Left lung (tissue), 4 donors: ENCODE measurements at regions not wholly inside any gene's neighbourhood (a gene's known extent, or its start where the extent isn't known, plus 50 kb on each side); places are given as distances from the start of the nearest gene placed in this dataset.

Experiments
- ATAC-seq: fragments of 200-7000 bp; cut with Tn5 transposase; one replicate; pipeline ENCODE4 v1.9.1; 2020; ENCODE audit warnings: moderate library complexity
- DNase-seq, 4 donors: peaks; one replicate each; pipeline ENCODE4 v3.0.0-alpha.2; 2013 to 2020
- H3K27ac ChIP-seq, 2 donors: fragments of 200-600 bp; sonication (generic) in 1 of 2; one replicate each; pipeline versions ENCODE4 v1.5.0 to v1.8.0; 2020 to 2021
- H3K27me3 ChIP-seq, 2 donors: fragments of 200-600 bp; sonication (generic) in 1 of 2; one replicate each; pipeline versions ENCODE4 v1.5.0 to v1.8.0; 2020 to 2021
- H3K36me3 ChIP-seq, 2 donors: fragments of 200-600 bp; sonication (generic) in 1 of 2; one replicate each; pipeline versions ENCODE4 v1.5.0 to v1.8.0; 2020 to 2021
- H3K4me1 ChIP-seq, 2 donors: fragments of 200-600 bp; one replicate each; pipeline ENCODE4 v1.8.0; 2021
- H3K4me3 ChIP-seq, 2 donors: fragments of 200-600 bp; sonication (generic) in 1 of 2; one replicate each; pipeline versions ENCODE4 v1.5.0 to v1.8.0; 2020 to 2021; ENCODE audit warnings: mild to moderate bottlenecking in 1 of 2
- H3K9me3 ChIP-seq, 2 donors: fragments of 200-600 bp; sonication (generic) in 1 of 2; one replicate each; pipeline versions ENCODE4 v1.5.0 to v1.8.0; 2020 to 2021
- CTCF ChIP-seq, 2 donors: fragments of 200-600 bp; sonication (generic) in 1 of 2; IDR thresholded peaks; one replicate each; pipeline versions ENCODE4 v1.5.0 to v1.8.0; 2021; ENCODE audit warnings: antibody characterized with exemption in 2 of 2
- intact Hi-C, 2 donors: fragments of 100-400 bp; cut with DNase I; formaldehyde crosslinking; loops; one replicate each; pipeline versions ENCODE4 v1.11.2 to v1.14.2; 2022
- donor health status: DM: no; HTN: yes; CAD: no.
- donor health status: DM: no; HTN: no; CAD: no.

DNA sequence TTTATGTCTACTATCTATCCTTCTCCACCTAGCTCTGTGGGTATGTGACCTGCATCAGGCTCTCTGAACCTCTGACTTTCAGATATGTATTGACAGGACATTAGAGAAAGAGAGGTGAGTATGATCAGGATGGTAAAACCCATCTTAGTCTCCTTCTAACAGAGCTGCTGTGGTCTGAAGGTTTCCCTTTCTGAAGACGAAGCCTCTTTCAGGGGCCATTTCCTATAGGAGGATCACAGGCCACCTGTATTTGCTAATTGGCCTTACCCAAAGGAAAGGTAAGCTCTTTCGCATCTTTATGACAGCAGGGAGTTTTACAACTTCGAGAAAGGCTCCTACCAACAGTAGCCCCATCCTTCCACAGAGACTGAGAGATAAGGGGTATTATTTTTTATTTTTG, 442.9 kb downstream of the KCNJ3 start:
- DNase-seq (no peak), ATAC-seq (no peak)
- no peaks in the 10 kb centered on the region for H3K36me3 ChIP-seq
- no peak overlapping the region for H3K4me3 ChIP-seq
- no peaks in the 10 kb centered on the region for H3K27me3 ChIP-seq
- no peak for TF ChIP-seq CTCF (IDR thresholded peaks at IDR 0.05)
- intact Hi-C loops, result no loop called here
- H3K27ac ChIP-seq, result no peak overlapping the region
- no peaks in the 10 kb centered on the region for H3K4me1 ChIP-seq
- no peaks in the 10 kb centered on the region for H3K9me3 ChIP-seq

GRCh38 chr2:155125585-155126230, 427.2 kb downstream of the KCNJ3 start:
- no peaks in the 10 kb centered on the region for H3K36me3 ChIP-seq
- H3K27ac ChIP-seq, result no peak overlapping the region
- no peaks in the 10 kb centered on the region for H3K4me1 ChIP-seq
- no peak for ATAC-seq
- TF ChIP-seq CTCF (IDR thresholded peaks at IDR 0.05), result no peak
- no peaks in the 10 kb centered on the region for H3K27me3 ChIP-seq
- peaks cover 0 to 9% of the 10 kb centered on the region in 2 donors for H3K9me3 ChIP-seq
- no peak for DNase-seq
- no peak overlapping the region for H3K4me3 ChIP-seq
- intact Hi-C loops, result no loop called here

DNA sequence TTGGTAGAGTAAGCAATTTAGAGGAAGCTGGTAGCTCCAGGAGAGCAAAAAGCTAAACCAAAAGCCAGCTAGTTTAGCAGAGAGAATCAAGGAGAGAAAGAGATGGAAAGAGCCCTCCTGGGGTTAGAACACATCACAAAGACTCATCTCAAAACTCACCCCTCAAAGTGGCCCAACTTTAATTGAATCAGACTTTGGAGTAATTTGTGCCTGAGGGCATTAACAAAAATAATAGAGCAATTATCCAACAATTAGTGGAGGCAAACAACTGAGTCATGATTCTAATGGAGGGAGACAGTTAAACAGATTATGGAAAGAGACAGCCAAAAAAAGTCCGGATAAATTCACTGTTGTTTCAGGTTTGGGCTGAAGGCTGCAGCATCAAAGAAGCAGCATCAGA, 417.4 kb downstream of the KCNJ3 start:
- no peak for TF ChIP-seq CTCF (IDR thresholded peaks at IDR 0.05)
- no peaks in the 10 kb centered on the region for H3K27me3 ChIP-seq
- H3K9me3 ChIP-seq, result peaks cover 0 to 9% of the 10 kb centered on the region in 2 donors
- no peaks in the 10 kb centered on the region for H3K4me1 ChIP-seq
- H3K27ac ChIP-seq, result no peak overlapping the region
- ATAC-seq (no peak), DNase-seq (no peak)
- no peak overlapping the region for H3K4me3 ChIP-seq
- H3K36me3 ChIP-seq, result no peaks in the 10 kb centered on the region
- intact Hi-C loops, result no loop called here

DNA sequence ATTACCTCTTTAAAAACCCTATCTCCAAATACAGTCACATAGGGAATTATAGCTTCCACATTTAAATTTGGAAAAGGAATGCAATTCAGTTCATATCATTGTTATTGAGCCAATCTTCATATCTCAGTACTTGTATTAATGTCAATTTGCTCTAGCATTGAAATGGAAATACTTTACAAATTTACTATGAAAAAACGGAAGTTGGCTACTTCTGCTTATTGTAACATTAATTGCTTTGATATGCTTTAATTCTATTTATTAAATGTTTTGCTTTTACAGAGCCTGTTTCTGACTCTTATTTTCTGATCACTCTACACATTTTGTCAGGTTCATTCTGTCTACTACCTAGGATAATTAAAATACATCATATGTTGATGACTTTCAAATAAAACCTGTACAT, 412.6 kb downstream of the KCNJ3 start:
- Histone ChIP-seq H3K4me3 (no peak overlapping the region), H3K4me1 (no peaks in the 10 kb centered on the region), H3K27me3 (no peaks in the 10 kb centered on the region), H3K27ac (no peak overlapping the region), H3K9me3 (peaks cover 0 to 5% of the 10 kb centered on the region in 2 donors), H3K36me3 (no peaks in the 10 kb centered on the region)
- TF ChIP-seq CTCF (IDR thresholded peaks at IDR 0.05), result no peak
- DNase-seq (no peak), ATAC-seq (no peak)
- intact Hi-C loops, result no loop called here

DNA sequence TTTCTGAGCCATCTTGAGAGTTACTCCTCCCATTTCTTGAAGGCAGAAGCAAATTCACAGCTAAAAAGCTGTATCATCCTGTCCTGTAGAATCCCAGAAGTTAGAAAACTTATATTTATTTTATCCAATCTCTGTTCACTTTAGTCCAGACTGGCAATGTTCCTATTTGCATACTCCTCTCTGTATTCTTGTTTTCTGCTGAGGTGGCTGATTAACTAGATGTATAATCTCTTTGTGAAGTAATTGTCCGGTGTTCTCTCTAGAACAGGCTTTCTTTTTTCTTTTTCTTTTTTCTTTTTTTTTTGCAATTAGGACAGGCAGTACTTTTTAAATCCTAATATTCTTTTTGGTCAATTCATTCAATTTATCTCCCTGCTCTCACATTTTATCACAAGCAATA, 411.0 kb downstream of the KCNJ3 start:
- no peak for ATAC-seq
- DNase-seq, result no peak
- no peak for TF ChIP-seq CTCF (IDR thresholded peaks at IDR 0.05)
- no peak overlapping the region for H3K27ac ChIP-seq
- intact Hi-C loops, result no loop called here
- H3K36me3 ChIP-seq, result no peaks in the 10 kb centered on the region
- peaks cover 0 to 3% of the 10 kb centered on the region in 2 donors for H3K9me3 ChIP-seq
- no peak overlapping the region for H3K4me3 ChIP-seq
- H3K4me1 ChIP-seq, result no peaks in the 10 kb centered on the region
- no peaks in the 10 kb centered on the region for H3K27me3 ChIP-seq
